HG02973 (cell line): ENCODE measurements at regions not wholly inside any gene's neighbourhood (a gene's known extent, or its start where the extent isn't known, plus 50 kb on each side); places are given as distances from the start of the nearest gene placed in this dataset.

ENCODE experiments used
- ATAC-seq: cut with Tn5 transposase; IDR thresholded peaks from one replicate; pipeline ENCODE4 v1.9.1; 2021; ENCODE audit warnings: moderate library complexity; ENCODE audit not compliant: unreplicated experiment

DNA sequence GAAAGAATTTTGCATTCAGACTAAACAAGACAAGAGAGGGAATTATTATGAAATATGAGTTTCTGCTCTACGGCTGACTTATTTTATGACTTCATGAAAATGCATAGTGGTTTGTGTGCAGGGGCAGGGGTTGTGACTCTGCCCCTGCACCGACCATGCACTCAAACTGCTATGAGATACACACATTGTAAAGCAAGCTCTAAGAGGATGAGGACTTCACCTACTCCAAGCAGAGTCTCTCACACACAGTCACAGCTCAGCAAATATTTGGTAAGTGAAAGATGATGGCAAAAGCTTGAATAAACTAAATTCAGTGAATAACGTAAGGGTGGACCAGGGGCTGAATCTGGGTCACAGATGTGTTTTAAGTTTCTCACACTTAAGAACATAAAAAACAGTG is 542.9 kb downstream of the PRELID2 start:
- ATAC-seq: no peak

DNA sequence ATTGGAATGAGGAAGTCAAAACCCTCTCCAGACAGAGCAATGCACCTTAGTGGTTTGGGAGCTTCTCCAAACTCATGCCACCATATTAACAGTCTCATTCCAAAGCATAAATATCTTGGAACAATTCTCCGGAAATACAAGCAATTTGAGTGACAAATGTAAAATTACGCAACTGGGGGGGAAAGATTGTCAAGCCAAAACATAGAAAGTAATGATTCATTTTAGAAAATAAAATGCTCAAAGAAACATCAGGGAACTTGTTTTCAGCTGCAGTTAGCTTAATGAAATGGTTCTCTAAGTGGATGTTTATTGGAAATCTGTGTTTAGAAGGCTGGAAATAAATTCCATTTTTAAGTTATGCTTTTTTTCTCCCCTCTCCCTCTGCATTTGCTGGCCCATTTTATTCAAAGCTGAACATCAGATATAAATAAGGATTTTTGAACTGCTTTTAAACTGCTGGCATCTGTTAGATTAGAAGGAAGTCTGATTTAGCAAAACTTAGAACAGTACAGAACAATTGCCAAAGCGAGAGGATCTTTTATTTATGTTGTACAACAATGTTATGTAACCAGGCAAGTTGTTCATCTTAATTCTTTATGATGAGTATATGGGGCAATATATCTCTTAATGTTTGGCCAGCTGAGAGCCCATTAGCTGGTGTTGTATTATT is 551.9 kb downstream of the PRELID2 start:
- ATAC-seq: no peak

DNA sequence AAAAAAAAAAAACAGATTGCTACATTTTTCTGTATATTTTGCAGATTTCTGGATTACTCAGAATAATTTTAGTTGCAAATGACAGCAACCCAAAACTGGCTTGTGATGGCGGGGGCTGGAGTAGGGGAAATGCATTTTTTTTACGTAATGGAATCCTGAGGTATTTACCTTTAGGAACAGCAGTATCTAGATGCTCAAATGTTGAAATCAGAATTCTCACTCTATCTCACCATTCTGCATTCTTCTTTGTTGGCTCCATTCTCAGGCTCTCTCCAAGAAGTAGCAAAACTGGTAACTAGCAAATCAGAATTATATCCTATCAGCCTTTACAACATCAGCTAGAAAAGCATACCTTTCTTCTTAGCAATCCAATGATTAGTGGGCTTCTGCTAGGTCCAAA is 554.3 kb downstream of the PRELID2 start:
- no peak for ATAC-seq

DNA sequence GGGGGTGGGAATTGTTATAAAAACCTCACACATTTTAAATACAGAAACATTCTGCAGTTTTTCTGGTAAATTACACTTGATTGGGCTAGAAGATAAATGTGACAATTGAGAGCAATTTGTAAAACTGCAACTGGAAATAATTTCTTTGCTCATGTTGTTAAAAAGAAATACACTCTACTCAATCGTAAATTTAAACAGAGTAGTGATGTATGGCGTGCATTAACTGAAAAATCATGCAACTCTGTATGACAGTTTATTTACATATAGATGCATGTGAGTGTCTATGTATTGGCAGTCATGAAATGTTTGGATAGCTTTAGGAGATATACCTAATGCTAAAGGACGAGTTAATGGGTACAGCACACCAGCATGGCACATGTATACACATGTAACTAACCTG is 554.9 kb downstream of the PRELID2 start:
- no peak for ATAC-seq

DNA sequence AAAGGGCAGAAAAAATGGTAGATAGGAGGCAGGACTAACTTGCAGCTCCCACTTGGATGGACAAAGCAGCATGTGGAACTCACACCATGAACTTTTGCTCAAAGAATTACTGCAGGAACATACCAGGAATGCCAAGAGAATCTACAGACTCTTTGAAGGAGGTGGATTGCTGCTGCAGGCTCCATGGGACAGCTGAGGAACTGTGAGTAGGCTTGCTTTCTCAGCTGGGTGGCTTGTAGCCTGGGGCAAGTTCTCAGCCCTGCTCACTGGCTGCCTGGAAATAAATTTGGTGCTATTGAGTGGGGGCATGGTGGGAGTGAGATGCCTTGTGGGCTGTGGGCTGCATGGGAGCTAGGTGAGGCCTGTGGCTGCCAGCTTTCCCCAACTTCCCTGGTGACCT is 574.5 kb downstream of the PRELID2 start:
- ATAC-seq: no peak

DNA sequence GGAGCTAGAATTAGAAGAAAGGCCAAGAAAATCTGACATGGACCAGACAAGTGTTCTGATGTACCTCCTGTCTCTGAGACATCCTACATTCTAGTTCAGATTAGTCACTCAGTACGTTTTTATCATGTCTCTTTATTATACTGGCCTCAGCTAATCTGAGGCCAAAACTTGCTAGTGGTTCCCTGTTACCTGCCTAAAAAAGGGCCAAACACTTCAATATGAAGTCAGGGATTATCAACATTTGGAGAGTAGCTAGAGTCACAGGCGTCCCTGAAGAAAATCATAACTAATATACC is 587.4 kb downstream of the PRELID2 start:
- ATAC-seq: no peak

DNA sequence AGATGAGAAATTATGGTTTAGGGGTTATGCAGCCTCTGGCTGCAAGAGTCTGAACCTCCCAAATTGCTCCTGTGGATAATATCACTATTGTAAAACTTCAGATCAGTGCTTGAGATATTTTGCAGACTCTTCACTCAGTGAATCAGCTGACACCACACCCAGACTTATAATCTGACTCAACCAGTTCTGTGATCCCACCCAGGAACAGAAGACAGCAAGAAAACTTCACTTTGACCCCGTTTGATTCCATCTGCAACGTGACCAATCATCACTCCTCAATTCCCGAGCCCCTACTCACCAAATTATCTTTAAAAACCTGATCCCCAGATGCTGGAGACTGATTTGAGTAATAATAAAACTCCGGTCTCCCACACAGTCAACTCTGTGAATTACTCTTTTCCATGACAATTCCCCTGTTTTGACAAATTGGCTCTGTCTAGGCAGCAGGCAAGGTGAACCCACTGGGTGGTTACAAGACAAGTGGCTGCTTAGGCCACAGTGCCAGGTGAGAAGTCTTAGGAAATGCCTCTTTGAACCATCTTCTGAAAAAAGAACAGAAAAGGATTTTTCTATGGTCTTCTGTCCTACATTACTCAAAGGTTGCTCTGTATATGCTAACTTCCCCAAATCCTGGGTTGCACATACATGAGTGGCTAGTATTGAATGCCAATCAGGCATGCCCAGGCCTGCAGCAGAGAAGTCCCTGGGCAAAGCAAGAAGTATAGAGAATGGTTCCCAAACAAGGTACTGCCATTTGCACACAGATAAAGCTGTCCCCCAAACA is 588.0 kb downstream of the PRELID2 start:
- ATAC-seq: no peak

DNA sequence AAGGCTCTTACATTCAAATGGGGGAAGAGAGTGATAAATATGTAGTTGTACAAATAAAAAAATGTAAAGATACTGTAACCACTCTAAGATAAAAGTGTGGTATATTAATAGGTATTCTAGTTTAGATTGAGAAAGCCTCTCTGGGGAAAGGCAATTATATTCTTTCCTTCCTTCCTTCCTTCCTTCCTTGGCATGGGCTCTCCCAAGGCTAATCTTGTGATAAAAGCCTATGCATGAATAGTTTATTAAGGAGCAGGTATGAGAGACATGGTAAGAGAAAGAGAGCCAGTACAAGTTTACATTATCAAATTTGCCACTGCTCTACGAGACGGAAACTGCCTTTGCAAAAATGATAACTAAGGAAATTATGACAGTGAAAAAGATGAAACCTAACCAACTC is 588.8 kb downstream of the PRELID2 start:
- ATAC-seq: no peak

DNA sequence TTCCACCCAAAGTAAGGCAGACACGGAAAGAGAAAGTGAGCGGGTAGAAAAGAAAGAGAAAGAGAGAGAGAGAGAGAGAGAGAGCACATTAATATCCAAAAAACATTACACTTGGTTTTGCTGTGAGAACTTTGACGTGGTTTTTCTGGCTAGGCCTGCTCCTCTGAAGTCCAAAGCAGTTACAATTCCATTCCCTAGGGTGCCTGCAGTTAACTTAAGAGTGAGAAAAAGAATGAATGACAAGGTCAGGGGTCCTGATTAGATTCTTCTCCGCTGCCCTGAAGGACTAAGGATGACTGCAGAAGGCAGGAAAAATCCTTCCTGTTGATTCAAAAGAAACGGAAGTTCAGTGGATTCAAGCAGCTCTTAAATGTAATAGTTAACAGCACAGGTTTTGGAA is 589.8 kb downstream of the PRELID2 start:
- ATAC-seq: no peak

DNA sequence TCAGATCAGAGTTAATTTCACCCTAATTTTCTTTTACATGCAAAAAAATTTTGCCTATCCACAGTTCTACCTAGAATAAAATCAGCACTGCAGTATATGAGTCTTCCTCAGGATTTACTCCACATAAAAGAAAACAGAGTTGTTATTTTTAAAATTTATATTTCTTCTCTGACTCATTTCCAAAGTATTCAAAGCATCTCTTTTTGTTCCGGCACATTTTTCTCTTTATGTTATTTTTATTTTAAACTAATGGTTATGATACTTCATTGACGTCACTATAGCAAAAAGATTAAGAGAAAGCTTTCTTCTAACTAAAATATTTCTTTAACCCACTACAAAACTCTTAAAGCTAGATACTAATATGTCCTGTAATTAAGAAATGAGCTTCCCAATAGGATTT is 590.4 kb downstream of the PRELID2 start:
- ATAC-seq: no peak

DNA sequence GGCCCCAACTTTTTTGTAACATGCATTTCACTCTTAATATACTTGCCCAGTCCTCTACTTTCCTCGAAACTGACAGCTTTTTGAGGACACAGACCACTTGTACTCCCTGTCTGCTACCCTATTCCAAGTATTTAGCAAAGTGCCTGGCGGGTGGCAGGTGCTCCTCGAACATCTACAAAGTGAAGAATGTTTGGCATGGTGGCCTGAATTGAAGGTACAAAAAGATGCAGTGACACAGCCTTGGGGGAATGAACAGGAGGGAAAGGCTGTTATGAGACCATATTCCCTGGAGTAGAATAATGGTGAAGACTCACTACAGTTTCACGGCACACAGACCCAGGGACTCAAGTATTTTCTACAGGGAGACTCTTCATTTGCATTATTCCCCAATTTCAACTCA is 590.9 kb downstream of the PRELID2 start:
- no peak for ATAC-seq

DNA sequence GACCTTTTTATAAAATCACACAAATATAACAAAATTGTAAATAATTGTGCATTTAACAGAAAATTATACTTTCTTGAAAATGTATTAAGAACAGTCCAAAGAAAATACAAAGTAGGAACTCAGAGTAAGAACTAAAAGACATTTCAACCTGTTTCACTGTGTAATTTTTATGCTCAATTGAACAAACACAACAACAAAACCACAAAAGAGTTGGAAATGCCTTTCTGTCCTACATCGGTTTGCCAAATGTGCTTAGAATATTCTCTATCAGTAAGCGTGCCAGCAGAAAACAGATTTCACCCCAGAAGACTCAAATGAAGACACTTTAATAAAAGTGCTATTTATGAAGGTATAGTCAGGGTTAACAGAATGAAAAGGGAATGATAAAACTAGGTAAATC is 592.1 kb downstream of the PRELID2 start:
- no peak for ATAC-seq

DNA sequence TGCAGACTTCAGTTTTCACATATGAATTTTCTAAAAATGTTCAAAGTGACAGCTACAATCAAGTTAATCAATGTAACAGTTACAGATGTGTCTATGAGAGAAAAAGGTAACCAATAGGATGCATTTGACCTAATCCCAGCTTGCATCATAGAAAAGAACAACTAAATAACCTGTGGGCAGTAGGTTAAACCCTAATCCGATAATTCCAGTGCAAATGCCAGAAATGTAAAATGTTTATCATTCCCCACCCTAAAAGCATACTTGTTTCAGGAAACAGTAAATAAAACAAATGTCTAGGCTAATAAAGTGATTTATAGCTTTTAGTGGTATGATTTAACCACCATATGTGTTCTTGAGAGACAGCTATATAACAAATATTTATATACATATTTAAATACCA is 592.6 kb downstream of the PRELID2 start:
- no peak for ATAC-seq

DNA sequence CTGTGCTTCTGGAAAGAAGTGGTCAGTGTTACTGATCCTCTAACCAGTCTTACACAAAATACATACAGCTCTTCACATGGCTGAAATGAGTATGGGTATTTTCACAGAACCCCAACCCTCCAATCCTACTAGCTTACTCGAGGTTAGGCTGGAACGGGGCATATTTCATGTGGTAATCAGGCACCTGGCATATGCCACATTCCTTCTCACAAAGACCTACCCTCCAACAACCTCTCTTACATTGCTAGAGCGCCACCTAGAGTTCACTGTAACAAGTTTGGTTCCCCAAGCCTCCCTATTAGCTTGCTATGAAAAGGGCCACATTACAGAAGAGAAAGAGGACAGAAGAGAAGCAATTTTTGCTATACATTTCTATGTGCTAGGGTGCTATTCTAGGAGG is 597.3 kb downstream of the PRELID2 start:
- ATAC-seq: peak; percentile 70

DNA sequence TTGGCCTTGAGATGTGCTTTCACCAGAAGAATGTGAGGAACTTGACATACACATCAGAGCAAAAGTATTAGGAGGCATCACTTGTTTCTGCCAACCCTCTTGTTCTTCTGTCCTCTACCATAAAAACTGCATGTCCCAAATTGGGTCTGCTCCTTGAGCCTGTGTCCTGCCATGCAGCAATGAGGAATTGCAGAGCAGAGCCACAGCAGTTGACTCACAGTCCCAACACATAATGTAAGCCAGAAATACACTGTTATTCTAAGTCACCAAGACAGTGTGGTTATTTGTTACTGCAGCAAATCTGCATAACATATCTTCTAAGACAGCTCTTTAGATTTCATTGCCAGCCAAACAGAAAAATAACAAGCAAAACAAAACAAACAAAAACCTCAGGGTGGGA is 598.2 kb downstream of the PRELID2 start:
- no peak for ATAC-seq

DNA sequence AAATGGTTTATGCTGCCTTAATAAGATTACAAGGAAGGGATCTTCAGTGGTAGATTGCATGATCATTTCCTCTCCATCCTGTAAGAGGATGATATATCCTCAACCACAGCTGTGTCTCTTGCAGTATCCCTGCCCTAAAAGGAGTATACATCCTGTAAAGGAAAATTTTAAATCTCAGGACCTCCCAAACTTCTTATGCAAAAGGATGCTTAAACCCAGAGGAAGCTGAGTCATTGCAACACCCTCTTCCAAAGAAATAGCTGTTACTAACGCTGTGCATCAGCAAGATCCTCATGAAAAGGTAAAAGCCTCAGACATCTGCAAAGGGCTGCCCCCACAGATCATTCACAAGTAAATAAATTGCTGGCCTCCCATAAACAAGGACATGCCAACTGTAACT is 599.0 kb downstream of the PRELID2 start:
- ATAC-seq: no peak

DNA sequence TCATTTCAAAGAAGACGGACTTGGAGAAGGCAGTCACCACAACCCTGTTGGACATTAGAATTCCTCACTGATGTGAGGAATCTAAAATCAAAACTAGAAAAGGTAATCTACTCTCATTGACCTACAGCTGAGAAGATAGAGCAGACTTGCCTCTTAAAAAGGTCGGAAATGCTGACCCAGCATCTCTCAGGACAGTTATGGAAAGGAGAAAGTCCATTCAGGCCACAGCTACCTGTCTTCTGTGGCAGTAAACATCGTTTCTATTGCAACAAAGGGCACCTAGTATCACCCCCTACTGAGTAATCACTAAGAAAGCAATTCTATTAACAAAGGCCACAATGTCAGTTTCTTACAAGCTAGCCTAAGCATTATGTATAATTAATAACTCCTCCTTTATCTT is 601.7 kb downstream of the PRELID2 start:
- ATAC-seq: no peak

DNA sequence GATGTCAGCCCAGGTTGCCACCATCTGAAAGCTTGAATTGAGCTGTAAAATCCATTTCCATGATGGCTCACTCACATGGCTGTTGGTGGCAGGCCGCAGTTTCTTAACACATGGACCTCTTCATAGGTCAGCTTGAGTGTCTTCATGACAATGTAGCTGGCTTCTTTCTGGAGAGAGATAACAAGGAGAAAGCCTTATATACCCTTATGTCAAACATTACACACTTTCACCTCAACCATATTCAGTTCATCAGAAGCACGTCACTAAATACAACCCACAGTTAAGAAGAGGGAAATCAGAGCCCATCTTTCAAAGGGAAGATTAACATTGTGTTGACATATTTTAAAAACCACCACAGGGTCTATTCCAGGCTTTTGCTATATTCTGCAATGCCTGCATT is 604.4 kb downstream of the PRELID2 start:
- ATAC-seq: no peak

DNA sequence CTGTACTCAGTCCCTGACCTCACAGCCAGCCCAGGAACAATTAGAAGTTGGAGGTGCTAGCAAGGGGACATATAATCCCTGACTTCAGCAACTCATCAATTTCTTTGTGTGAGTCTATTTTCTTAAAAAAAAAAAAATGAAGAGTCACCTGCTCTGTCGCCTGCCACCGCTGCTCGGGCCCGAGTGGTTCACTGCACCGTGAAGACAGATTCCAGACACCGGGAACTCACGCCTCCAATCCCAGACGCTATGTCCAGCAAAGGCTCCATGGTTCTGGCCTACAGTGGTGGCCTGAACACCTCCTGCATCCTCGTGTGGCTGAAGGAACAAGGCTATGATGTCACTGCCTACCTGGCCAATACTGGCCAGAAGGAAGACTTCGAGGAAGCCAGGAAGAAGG is 606.6 kb downstream of the PRELID2 start:
- no peak for ATAC-seq

DNA sequence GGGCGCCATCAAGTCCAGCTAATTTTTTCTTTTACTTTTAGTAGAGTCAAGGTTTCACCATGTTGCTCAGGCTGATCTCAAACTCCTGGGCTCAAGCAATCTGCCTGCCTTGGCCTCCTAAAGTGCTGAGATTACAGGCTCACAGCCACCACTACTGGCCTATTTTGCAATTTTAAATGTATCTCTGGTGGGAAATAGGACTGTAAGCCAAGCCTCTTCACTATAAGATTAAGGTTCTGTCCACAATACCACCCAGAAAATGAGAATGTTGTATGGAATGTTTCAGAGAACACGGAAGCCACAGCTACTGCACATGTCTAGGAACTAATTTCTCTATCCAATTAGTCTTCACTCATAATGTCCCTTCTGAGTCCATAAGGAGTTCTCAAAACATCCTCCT is 607.3 kb downstream of the PRELID2 start:
- ATAC-seq: no peak

DNA sequence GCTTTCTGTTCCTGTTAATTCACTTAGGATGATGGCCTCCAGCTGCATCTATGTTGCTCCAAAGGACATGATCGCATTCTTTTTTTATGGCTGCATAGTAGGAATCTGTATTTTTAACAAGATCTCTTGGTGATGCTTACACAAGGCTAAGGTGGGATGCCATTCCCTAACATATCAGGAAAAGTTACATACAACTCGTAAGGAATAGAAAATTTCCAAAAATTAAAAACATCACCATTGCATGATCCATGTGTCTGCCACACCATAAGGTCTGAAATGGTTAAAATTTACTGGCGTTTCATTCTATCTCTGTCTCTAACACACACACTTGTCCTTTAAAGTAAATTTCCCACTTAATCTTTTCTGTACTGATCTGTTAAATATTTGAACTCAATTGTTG is 608.4 kb downstream of the PRELID2 start:
- ATAC-seq: no peak

DNA sequence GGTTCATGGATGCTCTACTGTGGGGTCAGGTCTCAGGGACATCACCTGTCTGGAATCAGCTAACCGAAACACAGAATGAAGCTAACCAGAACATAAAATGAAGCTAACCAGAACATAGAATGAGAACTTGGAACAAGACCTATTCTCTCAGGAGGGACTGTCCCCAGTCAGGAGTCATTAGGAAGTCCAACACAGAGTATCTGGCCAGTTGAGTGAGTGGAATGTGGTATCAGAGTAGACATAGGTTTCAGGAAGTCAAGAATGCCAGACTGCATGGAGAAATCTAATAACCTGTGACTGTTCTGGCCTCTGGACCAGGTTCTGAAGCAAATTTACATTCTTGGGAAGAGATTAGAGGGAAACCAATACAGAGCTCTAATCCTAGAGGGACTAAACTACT is 609.6 kb downstream of the PRELID2 start:
- ATAC-seq: no peak

DNA sequence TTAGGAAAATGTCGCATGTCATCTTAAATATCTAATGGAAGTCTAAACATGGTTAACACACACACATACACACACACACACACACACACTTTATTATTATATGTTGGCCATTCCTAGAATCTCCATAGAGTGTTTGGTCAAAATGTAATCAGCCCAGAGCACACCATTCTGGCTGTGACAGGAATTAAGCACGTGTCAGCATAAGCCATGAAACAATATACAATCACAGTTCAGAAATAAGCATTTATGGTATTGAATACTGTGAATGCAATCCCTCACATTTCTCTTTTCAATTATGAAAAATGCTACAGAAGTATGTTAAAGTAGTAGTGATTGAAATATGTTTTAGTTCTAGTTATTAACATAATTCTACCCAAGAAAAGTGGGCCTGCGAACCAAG is 611.6 kb downstream of the PRELID2 start:
- ATAC-seq: no peak
